ENCODE measurements at regions not wholly inside any gene's neighbourhood (a gene's known extent, or its start where the extent isn't known, plus 50 kb on each side); places are given as distances from the start of the nearest gene placed in this dataset.

- Histone ChIP-seq H3K4me3 (no peak overlapping the region), H3K9ac (no peak overlapping the region), H3K4me1 (peaks cover 0 to 27% (median 7%) of the 10 kb centered on the region in 10 experiments; a peak in 12 of 20 replicates), H3K36me3 (no peaks in the 10 kb centered on the region), H3K4me2 (peak overlapping the region in 5 of 11 experiments; percentile 39 to 66 (median 48); a peak in 9 of 22 replicates), H3K9me3 (replicated peaks in 1 of 11) (no peaks in the 10 kb centered on the region), H3K27me3 (no peaks in the 10 kb centered on the region), H4K20me1 (peaks cover 0 to 5% (median 0%) of the 10 kb centered on the region in 11 experiments; a peak in 4 of 22 replicates), H3K27ac (no peak overlapping the region)
- no peak for TF ChIP-seq Cebpa-rat (IDR thresholded peaks at IDR 0.05)
Observed at GRCh38 chr10:78936412-78937342, 132.1 kb upstream of the ZMIZ1 start.

- H3K27me3 ChIP-seq: 0 out of 22 replicates have a peak, but pooled peaks cover 0 to 1% (median 0%) of the 10 kb centered on the region in 11 experiments
- H3K4me3 ChIP-seq: no peak overlapping the region
- TF ChIP-seq Cebpa-rat (IDR thresholded peaks at IDR 0.05): peak in 1 of 11 experiments; percentile 38; a peak in 1 of 22 replicates
- H3K4me2 ChIP-seq: peak overlapping the region in 5 of 11 experiments; percentile 39 to 66 (median 48); a peak in 11 of 22 replicates
- no peaks in the 10 kb centered on the region for H3K36me3 ChIP-seq
- H3K9ac ChIP-seq: peak overlapping the region in 1 of 11 experiments; percentile 14; a peak in 1 of 22 replicates
- H3K4me1 ChIP-seq: peaks cover 0 to 26% (median 7%) of the 10 kb centered on the region in 10 experiments; a peak in 12 of 20 replicates
- peaks cover 0 to 5% (median 0%) of the 10 kb centered on the region in 11 experiments; a peak in 4 of 22 replicates for H4K20me1 ChIP-seq
- peaks cover 0 to 1% (median 0%) of the 10 kb centered on the region in 11 experiments; a peak in 2 of 22 replicates for H3K9me3 ChIP-seq (replicated peaks in 1 of 11)
- H3K27ac ChIP-seq: no peak overlapping the region
Observed at GRCh38 chr10:78937393-78937792, 131.4 kb upstream of the ZMIZ1 start.

GRCh38 chr10:78937800-78938694, 130.7 kb upstream of the ZMIZ1 start:
- Histone ChIP-seq H3K9ac (peak overlapping the region in 1 of 11 experiments; percentile 14; a peak in 1 of 22 replicates), H3K4me1 (peaks cover 0 to 20% (median 7%) of the 10 kb centered on the region in 10 experiments; a peak in 12 of 20 replicates), H3K4me3 (no peak overlapping the region), H3K27ac (no peak overlapping the region), H3K36me3 (no peaks in the 10 kb centered on the region), H4K20me1 (peaks cover 0 to 5% (median 0%) of the 10 kb centered on the region in 11 experiments; a peak in 4 of 22 replicates), H3K27me3 (peaks cover 0 to 8% (median 0%) of the 10 kb centered on the region in 11 experiments; a peak in 3 of 22 replicates), H3K9me3 (replicated peaks in 1 of 11) (peaks cover 0 to 8% (median 5%) of the 10 kb centered on the region in 11 experiments; a peak in 13 of 22 replicates), H3K4me2 (peak overlapping the region in 5 of 11 experiments; percentile 39 to 66 (median 48); a peak in 11 of 22 replicates)
- TF ChIP-seq Cebpa-rat (IDR thresholded peaks at IDR 0.05): no peak; a peak in 1 of 22 replicates

- Histone ChIP-seq H3K4me3 (no peak overlapping the region), H3K9ac (no peak overlapping the region), H3K4me2 (no peak overlapping the region), H3K4me1 (peaks cover 0 to 20% (median 7%) of the 10 kb centered on the region in 10 experiments; a peak in 12 of 20 replicates), H3K27ac (no peak overlapping the region), H3K27me3 (peaks cover 0 to 17% (median 4%) of the 10 kb centered on the region in 11 experiments; a peak in 10 of 22 replicates), H3K36me3 (0 out of 22 replicates have a peak, but pooled peaks cover 0 to 9% (median 0%) of the 10 kb centered on the region in 11 experiments), H3K9me3 (replicated peaks in 1 of 11) (peaks cover 0 to 14% (median 11%) of the 10 kb centered on the region in 11 experiments; a peak in 15 of 22 replicates), H4K20me1 (peaks cover 0 to 5% (median 0%) of the 10 kb centered on the region in 11 experiments; a peak in 4 of 22 replicates)
- no peak for TF ChIP-seq Cebpa-rat (IDR thresholded peaks at IDR 0.05)
Observed at GRCh38 chr10:78938695-78939672, 129.8 kb upstream of the ZMIZ1 start.

GRCh38 chr10:78942091-78942501, 126.7 kb upstream of the ZMIZ1 start:
- no peak overlapping the region for H3K9ac ChIP-seq
- H3K4me2 ChIP-seq: no peak overlapping the region
- H3K4me1 ChIP-seq: peaks cover 0 to 13% (median 7%) of the 10 kb centered on the region in 10 experiments; a peak in 12 of 20 replicates
- peaks cover 0 to 14% (median 11%) of the 10 kb centered on the region in 11 experiments; a peak in 15 of 22 replicates for H3K9me3 ChIP-seq (replicated peaks in 1 of 11)
- no peak for TF ChIP-seq Cebpa-rat (IDR thresholded peaks at IDR 0.05)
- H3K27ac ChIP-seq: no peak overlapping the region
- 0 out of 22 replicates have a peak, but pooled peaks cover 0 to 9% (median 0%) of the 10 kb centered on the region in 11 experiments for H3K36me3 ChIP-seq
- H3K4me3 ChIP-seq: no peak overlapping the region
- peaks cover 11 to 48% (median 32%) of the 10 kb centered on the region in 11 experiments; a peak in 20 of 22 replicates for H3K27me3 ChIP-seq
- peaks cover 0 to 15% (median 6%) of the 10 kb centered on the region in 11 experiments; a peak in 8 of 22 replicates for H4K20me1 ChIP-seq

GRCh38 chr10:78944723-78945312, 123.9 kb upstream of the ZMIZ1 start:
- Histone ChIP-seq H3K4me2 (no peak overlapping the region), H3K9me3 (replicated peaks in 1 of 11) (peaks cover 0 to 14% (median 11%) of the 10 kb centered on the region in 11 experiments; a peak in 15 of 22 replicates), H3K27me3 (peaks cover 36 to 75% (median 57%) of the 10 kb centered on the region in 11 experiments), H3K27ac (no peak overlapping the region), H4K20me1 (peaks cover 0 to 38% (median 11%) of the 10 kb centered on the region in 11 experiments; a peak in 10 of 22 replicates), H3K9ac (no peak overlapping the region), H3K36me3 (0 out of 22 replicates have a peak, but pooled peaks cover 0 to 9% (median 0%) of the 10 kb centered on the region in 11 experiments), H3K4me3 (no peak overlapping the region), H3K4me1 (peaks cover 0 to 5% (median 0%) of the 10 kb centered on the region in 10 experiments; a peak in 2 of 20 replicates)
- no peak for TF ChIP-seq Cebpa-rat (IDR thresholded peaks at IDR 0.05)

- H4K20me1 ChIP-seq: peaks cover 0 to 43% (median 15%) of the 10 kb centered on the region in 11 experiments; a peak in 11 of 22 replicates
- H3K4me3 ChIP-seq: no peak overlapping the region
- H3K9ac ChIP-seq: no peak overlapping the region
- peaks cover 46 to 86% (median 67%) of the 10 kb centered on the region in 11 experiments for H3K27me3 ChIP-seq
- H3K9me3 ChIP-seq (replicated peaks in 1 of 11): peaks cover 0 to 14% (median 11%) of the 10 kb centered on the region in 11 experiments; a peak in 15 of 22 replicates
- 0 out of 22 replicates have a peak, but pooled peaks cover 0 to 9% (median 0%) of the 10 kb centered on the region in 11 experiments for H3K36me3 ChIP-seq
- H3K27ac ChIP-seq: no peak overlapping the region
- H3K4me2 ChIP-seq: no peak overlapping the region
- TF ChIP-seq Cebpa-rat (IDR thresholded peaks at IDR 0.05): no peak
- H3K4me1 ChIP-seq: peaks cover 0 to 7% (median 0%) of the 10 kb centered on the region in 10 experiments; a peak in 2 of 20 replicates
Observed at GRCh38 chr10:78945838-78946237, 122.9 kb upstream of the ZMIZ1 start.

Measured in BLaER1 treated with 17β-estradiol and CSF1 and Interleukin-3, amounts not matched to agents 10 nM and 100 nM (cell line).